OCI-LY7 (cell line): ENCODE measurements at regions not wholly inside any gene's neighbourhood (a gene's known extent, or its start where the extent isn't known, plus 50 kb on each side); places are given as distances from the start of the nearest gene placed in this dataset.

Experiments used
- BruUV-seq: library from RNA; stranded (reverse); fragments of 400-500 nt; replicated peaks from 2 replicates; lab custom pipeline; 2021; lab: Mats Ljungman, UMichigan
- CTCF ChIA-PET: fragments of 300-600 bp; sonication (Branson Sonifier 250); formaldehyde crosslinking; loops from one replicate; lab custom pipeline; 2022; ENCODE audit warnings: antibody characterized with exemption; ENCODE audit not compliant: unreplicated experiment; lab: Charles Lee
- POLR2A ChIA-PET: fragments of 300-600 bp; sonication (Branson Sonifier 250); formaldehyde crosslinking; loops from one replicate; lab custom pipeline; 2022; ENCODE audit warnings: antibody characterized with exemption; lab: Charles Lee
- DNase-seq: peaks from one replicate; pipeline ENCODE4 v3.0.0-alpha.2; 2015; ENCODE audit warnings: low spot score
- H2AFZ ChIP-seq: fragments of 200-600 bp; sonication (generic), shearing (Covaris generic); 2 replicates; pipeline ENCODE4 v1.6.1; 2014; ENCODE audit warnings: mild to moderate bottlenecking, antibody characterized with exemption, low read length, moderate library complexity
- H3K27ac ChIP-seq: fragments of 200-600 bp; sonication (generic); 2 replicates; pipeline ENCODE4 v1.5.1; 2014; ENCODE audit warnings: mixed run types, low read depth, mild to moderate bottlenecking, moderate library complexity, low read length, inconsistent platforms; ENCODE audit not compliant: poor library complexity, severe bottlenecking
- H3K36me3 ChIP-seq: fragments of 200-600 bp; sonication (generic); 2 replicates; pipeline ENCODE4 v1.6.1; 2014; ENCODE audit warnings: mild to moderate bottlenecking, antibody characterized with exemption, low read length, moderate library complexity, mixed read lengths; ENCODE audit not compliant: insufficient read depth
- H3K4me1 ChIP-seq: fragments of 200-600 bp; sonication (generic); 2 replicates; pipeline ENCODE4 v1.5.1; 2014; ENCODE audit warnings: mild to moderate bottlenecking, low read length; ENCODE audit not compliant: insufficient read depth, poor library complexity, severe bottlenecking
- H3K4me2 ChIP-seq: fragments of 200-600 bp; sonication (generic); 2 replicates; pipeline ENCODE4 v1.6.1; 2014; ENCODE audit warnings: mild to moderate bottlenecking, low read length
- H3K4me3 ChIP-seq: fragments of 200-600 bp; sonication (generic); 2 replicates; pipeline ENCODE4 v1.5.1; 2014; ENCODE audit warnings: mild to moderate bottlenecking, low read depth, low read length; ENCODE audit not compliant: poor library complexity, severe bottlenecking
- H3K79me2 ChIP-seq: fragments of 200-600 bp; sonication (generic); 2 replicates; pipeline ENCODE4 v1.6.1; 2016; ENCODE audit warnings: low read depth, mild to moderate bottlenecking, low read length, moderate library complexity, mixed read lengths; ENCODE audit not compliant: insufficient read depth
- H3K9me2 ChIP-seq: fragments of 200-600 bp; sonication (generic); 2 replicates; pipeline ENCODE4 v1.6.1; 2016; ENCODE audit warnings: mild to moderate bottlenecking, low read length, mixed read lengths; ENCODE audit not compliant: insufficient read depth
- H3K9me3 ChIP-seq: fragments of 200-600 bp; sonication (generic); 2 replicates; pipeline ENCODE4 v1.6.1; 2014; ENCODE audit warnings: mild to moderate bottlenecking, mixed run types, low read length, mixed read lengths
- H4K20me1 ChIP-seq: fragments of 200-600 bp; sonication (generic); 2 replicates; pipeline ENCODE4 v1.6.1; 2014; ENCODE audit warnings: mild to moderate bottlenecking, antibody characterized with exemption, low read length, moderate library complexity, mixed read lengths; ENCODE audit not compliant: insufficient read depth
- EZH2phosphoT487 ChIP-seq: fragments of 200-600 bp; sonication (generic); IDR thresholded peaks from 2 replicates; pipeline ENCODE4 v1.6.1; 2018; ENCODE audit warnings: low read depth, borderline replicate concordance, mild to moderate bottlenecking, mixed run types, antibody characterized with exemption, low read length, moderate library complexity, mixed read lengths
- intact Hi-C: fragments of 100-400 bp; cut with micrococcal nuclease; formaldehyde crosslinking; loops from one replicate; pipeline ENCODE4 v1.10.0; 2022; ENCODE audit not compliant: unreplicated experiment
- TF ChIP-seq, protein P1 (sequence below): fragments of 200-600 bp; sonication (generic); conservative IDR thresholded peaks from 2 replicates; pipeline ENCODE4 v1.5.1; 2014; ENCODE audit warnings: mild to moderate bottlenecking, antibody characterized with exemption, low read length, moderate library complexity, mixed read lengths

- H3K27ac ChIP-seq: no peak overlapping the region
- no peak for DNase-seq
- no peaks in the 10 kb centered on the region for H3K4me1 ChIP-seq
- ChIA-PET CTCF (no interaction called here), POLR2A (interaction anchor here (0.8 kb wide), 1 partner anchor 15 kb away, joined by 3 read pairs; no protein-coding TSS in a partner anchor)
- no peak overlapping the region for H2AFZ ChIP-seq
- H3K9me2 ChIP-seq: no peaks in the 10 kb centered on the region
- TF ChIP-seq, protein P1, sequence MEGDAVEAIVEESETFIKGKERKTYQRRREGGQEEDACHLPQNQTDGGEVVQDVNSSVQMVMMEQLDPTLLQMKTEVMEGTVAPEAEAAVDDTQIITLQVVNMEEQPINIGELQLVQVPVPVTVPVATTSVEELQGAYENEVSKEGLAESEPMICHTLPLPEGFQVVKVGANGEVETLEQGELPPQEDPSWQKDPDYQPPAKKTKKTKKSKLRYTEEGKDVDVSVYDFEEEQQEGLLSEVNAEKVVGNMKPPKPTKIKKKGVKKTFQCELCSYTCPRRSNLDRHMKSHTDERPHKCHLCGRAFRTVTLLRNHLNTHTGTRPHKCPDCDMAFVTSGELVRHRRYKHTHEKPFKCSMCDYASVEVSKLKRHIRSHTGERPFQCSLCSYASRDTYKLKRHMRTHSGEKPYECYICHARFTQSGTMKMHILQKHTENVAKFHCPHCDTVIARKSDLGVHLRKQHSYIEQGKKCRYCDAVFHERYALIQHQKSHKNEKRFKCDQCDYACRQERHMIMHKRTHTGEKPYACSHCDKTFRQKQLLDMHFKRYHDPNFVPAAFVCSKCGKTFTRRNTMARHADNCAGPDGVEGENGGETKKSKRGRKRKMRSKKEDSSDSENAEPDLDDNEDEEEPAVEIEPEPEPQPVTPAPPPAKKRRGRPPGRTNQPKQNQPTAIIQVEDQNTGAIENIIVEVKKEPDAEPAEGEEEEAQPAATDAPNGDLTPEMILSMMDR: no peak
- TF ChIP-seq EZH2phosphoT487: no peak
- intact Hi-C loops: no loop called here
- H4K20me1 ChIP-seq: no peaks in the 10 kb centered on the region
- no peaks in the 10 kb centered on the region for H3K36me3 ChIP-seq
- H3K9me3 ChIP-seq: no peaks in the 10 kb centered on the region
- no TSS peak for BruUV-seq
- H3K4me3 ChIP-seq: no peak overlapping the region
- no peaks in the 10 kb centered on the region for H3K79me2 ChIP-seq
- no peak overlapping the region for H3K4me2 ChIP-seq
Observed at GRCh38 chr3:118766306-118766669, 268.4 kb downstream of the IGSF11 start.

DNA sequence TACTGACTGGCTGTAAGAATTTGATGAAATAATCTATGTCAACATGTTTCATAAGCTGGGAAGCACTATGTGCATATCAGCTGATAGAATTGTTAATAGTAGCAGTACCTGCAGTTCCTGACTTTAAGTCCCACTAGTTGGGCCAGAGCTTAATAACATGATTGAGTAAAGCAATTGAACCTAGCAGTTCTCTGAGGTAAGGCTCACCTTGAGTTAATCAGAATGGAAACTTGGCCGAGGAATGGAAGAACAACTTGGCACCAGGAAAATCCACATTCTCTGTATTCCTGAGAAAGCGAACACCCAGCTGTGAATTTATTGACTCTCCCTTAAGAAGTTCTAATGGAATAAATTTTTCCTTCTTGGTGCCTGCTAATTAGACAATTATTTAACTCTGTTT lies 262.6 kb downstream of the IGSF11 start:
- H2AFZ ChIP-seq: no peak overlapping the region
- H3K27ac ChIP-seq: no peak overlapping the region
- no peaks in the 10 kb centered on the region for H3K79me2 ChIP-seq
- POLR2A ChIA-PET: interaction anchor here (0.5 to 0.6 kb wide), 2 partner anchors 123 to 214 kb away, joined by 3 read pairs; no protein-coding TSS in a partner anchor
- no peak overlapping the region for H3K4me3 ChIP-seq
- no peaks in the 10 kb centered on the region for H3K9me3 ChIP-seq
- DNase-seq: no peak
- intact Hi-C loops: no loop called here
- no peaks in the 10 kb centered on the region for H4K20me1 ChIP-seq
- no peaks in the 10 kb centered on the region for H3K4me1 ChIP-seq
- H3K36me3 ChIP-seq: no peaks in the 10 kb centered on the region
- CTCF ChIA-PET: no interaction called here
- TF ChIP-seq, protein P1: no peak
- no peak for TF ChIP-seq EZH2phosphoT487
- H3K4me2 ChIP-seq: no peak overlapping the region
- BruUV-seq: no TSS peak
- H3K9me2 ChIP-seq: no peaks in the 10 kb centered on the region

- CTCF ChIA-PET: no interaction called here
- Histone ChIP-seq H3K4me3 (no peak overlapping the region), H3K4me2 (no peak overlapping the region), H3K36me3 (no peaks in the 10 kb centered on the region), H3K9me3 (no peaks in the 10 kb centered on the region), H2AFZ (no peak overlapping the region), H4K20me1 (no peaks in the 10 kb centered on the region), H3K79me2 (no peaks in the 10 kb centered on the region), H3K4me1 (no peaks in the 10 kb centered on the region), H3K27ac (no peak overlapping the region), H3K9me2 (no peaks in the 10 kb centered on the region)
- DNase-seq: no peak
- TF ChIP-seq, protein P1: no peak
- no peak for TF ChIP-seq EZH2phosphoT487
- no TSS peak for BruUV-seq
- intact Hi-C loops: no loop called here
- POLR2A ChIA-PET: interaction anchor here (0.5 to 0.6 kb wide), 2 partner anchors 124 to 214 kb away, joined by 3 read pairs; no protein-coding TSS in a partner anchor
Observed at GRCh38 chr3:118772547-118773011, 262.1 kb downstream of the IGSF11 start.
